Posterior vena cava (tissue), 2 donors: ENCODE measurements at regions not wholly inside any gene's neighbourhood (a gene's known extent, or its start where the extent isn't known, plus 50 kb on each side); places are given as distances from the start of the nearest gene placed in this dataset.

ENCODE experiments used
- DNase-seq: peaks from one replicate; pipeline ENCODE4 v3.0.0-alpha.2; 2020; ENCODE audit warnings: low spot score
- intact Hi-C, 2 donors: fragments of 100-400 bp; cut with DNase I; formaldehyde crosslinking; loops; one replicate each; pipeline versions ENCODE4 v1.14.1 to v1.14.2; 2022 to 2023
- donor health status: DM: yes; HTN: yes; CAD: no.
- donor health status: DM: yes; HTN: yes; CAD: no.

- intact Hi-C loops: no loop called here
- DNase-seq: no peak
These were observed 129.8 kb upstream of the PPP1R3A start for GRCh38 chr7:114048386-114049235.

GRCh38 chr7:114047889-114048288, 129.1 kb upstream of the PPP1R3A start:
- DNase-seq: no peak
- intact Hi-C loops: no loop called here

GRCh38 chr7:114033475-114033874, 114.7 kb upstream of the PPP1R3A start:
- DNase-seq: no peak

GRCh38 chr7:114026486-114027089, 107.8 kb upstream of the PPP1R3A start:
- no peak for DNase-seq
- intact Hi-C loops: no loop called here

More at GRCh38 chr7:114033475-114033874, 114.7 kb upstream of the PPP1R3A start:
- intact Hi-C loops: no loop called here

GRCh38 chr7:114021135-114021534, 102.3 kb upstream of the PPP1R3A start:
- intact Hi-C loops: no loop called here
- no peak for DNase-seq

GRCh38 chr7:114008696-114009095, 89.9 kb upstream of the PPP1R3A start:
- DNase-seq: no peak
- intact Hi-C loops: no loop called here

GRCh38 chr7:114007386-114007785, 88.6 kb upstream of the PPP1R3A start:
- intact Hi-C loops: no loop called here
- DNase-seq: no peak

- intact Hi-C loops: no loop called here
- no peak for DNase-seq
These were observed 80.1 kb upstream of the PPP1R3A start for GRCh38 chr7:113998934-113999333.

GRCh38 chr7:113996405-113996804, 77.6 kb upstream of the PPP1R3A start:
- intact Hi-C loops: no loop called here
- DNase-seq: no peak

GRCh38 chr7:113986216-113986615, 67.4 kb upstream of the PPP1R3A start:
- intact Hi-C loops: no loop called here
- no peak for DNase-seq

- no peak for DNase-seq
- intact Hi-C loops: no loop called here
These were observed 57.7 kb upstream of the PPP1R3A start for GRCh38 chr7:113976508-113976907.

- intact Hi-C loops: loop anchor here in 1 of 2 donors (5.0 kb wide), 1 partner anchor 174 kb away; no protein-coding TSS in a partner anchor
- DNase-seq: no peak
These were observed 49.9 kb upstream of the PPP1R3A start for GRCh38 chr7:113968713-113969112.
